HepG2 (cell line): ENCODE measurements at regions not wholly inside any gene's neighbourhood (a gene's known extent, or its start where the extent isn't known, plus 50 kb on each side); places are given as distances from the start of the nearest gene placed in this dataset.

Experiments
- ATF7-NPFF ChIP-seq: sonication (generic); formaldehyde crosslinking; IDR thresholded peaks from 2 replicates; pipeline ENCODE4 v1.8.1; 2023; ENCODE audit warnings: mild to moderate bottlenecking, low read depth, missing genetic modification reagents, moderate library complexity
- ETS1 ChIP-seq: sonication (generic); formaldehyde crosslinking; IDR thresholded peaks from 2 replicates; pipeline ENCODE4 v1.4.0; 2020; ENCODE audit warnings: missing genetic modification reagents
- HMGXB3 ChIP-seq: sonication (generic); formaldehyde crosslinking; IDR thresholded peaks from 2 replicates; pipeline ENCODE4 v1.4.0; 2020; ENCODE audit warnings: missing genetic modification reagents, borderline replicate concordance
- MAZ ChIP-seq, 2 experiments: sonication (generic) in 1 of 2; formaldehyde crosslinking in 1 of 2; IDR thresholded peaks; 2 replicates each; pipeline versions ENCODE4 v1.5.0 to v1.6.1; 2012 to 2020; ENCODE audit warnings: low read depth in 2 of 2, mild to moderate bottlenecking in 2 of 2, borderline replicate concordance in 1 of 2, improper control_type of control experiment in 1 of 2, low read length in 1 of 2, missing genetic modification reagents in 1 of 2, moderate library complexity in 1 of 2
- PBX3 ChIP-seq: sonication (generic); formaldehyde crosslinking; IDR thresholded peaks from 2 replicates; pipeline ENCODE4 v1.8.1; 2023; ENCODE audit warnings: missing genetic modification reagents, inconsistent platforms, borderline replicate concordance
- PRDM15 ChIP-seq: sonication (generic); formaldehyde crosslinking; IDR thresholded peaks from 2 replicates; pipeline ENCODE4 v1.4.0; 2020; ENCODE audit warnings: missing genetic modification reagents
- RFXAP ChIP-seq: sonication (generic); formaldehyde crosslinking; IDR thresholded peaks from 2 replicates; pipeline ENCODE4 v1.4.0; 2020; ENCODE audit warnings: missing genetic modification reagents, borderline replicate concordance
- SP5 ChIP-seq: IDR thresholded peaks from 2 replicates; pipeline ENCODE4 v1.6.1; 2016; ENCODE audit warnings: low read depth, borderline replicate concordance
- SRSF9 ChIP-seq: fragments of 200-400 bp; formaldehyde crosslinking; IDR thresholded peaks from 2 replicates; pipeline ENCODE4 v1.6.1; 2018; ENCODE audit warnings: borderline replicate concordance, mild to moderate bottlenecking, low read depth, low read length; ENCODE audit not compliant: insufficient read depth, poor library complexity, severe bottlenecking
- TAF15 ChIP-seq: fragments of 200-400 bp; formaldehyde crosslinking; IDR thresholded peaks from one replicate; pipeline ENCODE4 v1.6.1; 2018; ENCODE audit warnings: mild to moderate bottlenecking, low read depth, low read length; ENCODE audit not compliant: poor library complexity, severe bottlenecking
- TBL1XR1 ChIP-seq: fragments of 150-350 bp; IDR thresholded peaks from 2 replicates; pipeline ENCODE4 v1.6.1; 2014; ENCODE audit warnings: borderline replicate concordance, low read length; ENCODE audit not compliant: partially characterized antibody
- TEAD2 ChIP-seq: sonication (generic); formaldehyde crosslinking; IDR thresholded peaks from 2 replicates; pipeline ENCODE4 v1.9.0; 2021; ENCODE audit warnings: missing genetic modification reagents
- ZNF484 ChIP-seq: sonication (generic); formaldehyde crosslinking; IDR thresholded peaks from 2 replicates; pipeline ENCODE4 v1.5.1; 2020; ENCODE audit warnings: mild to moderate bottlenecking, low read depth, missing genetic modification reagents, borderline replicate concordance
- ZNF512 ChIP-seq: sonication (generic); formaldehyde crosslinking; IDR thresholded peaks from 2 replicates; pipeline ENCODE4 v1.4.0; 2020; ENCODE audit warnings: mild to moderate bottlenecking, missing genetic modification reagents
- ZSCAN31 ChIP-seq: sonication (generic); formaldehyde crosslinking; IDR thresholded peaks from 2 replicates; pipeline ENCODE4 v1.5.0; 2020; ENCODE audit warnings: low read depth, mild to moderate bottlenecking, missing genetic modification reagents

GRCh38 chr3:188002626-188003138 lies 151.3 kb upstream of the LPP start (continued):
- TF ChIP-seq SRSF9 (no peak), ZSCAN31 (CRISPR knock-in tag) (no peak), ZNF512 (CRISPR knock-in tag) (0 out of 2 replicates have a peak, but pooled peaks have one; percentile 11), HMGXB3 (CRISPR knock-in tag) (peak; percentile 57; the same call in 1 of the 2 replicates), PRDM15 (CRISPR knock-in tag) (no peak), ETS1 (CRISPR knock-in tag) (no peak), TBL1XR1 (peak; percentile 68), RFXAP (no peak), SP5 (no peak), TAF15 (no peak), PBX3 (no peak), ATF7-NPFF (CRISPR knock-in tag) (no peak), MAZ (IDR thresholded peaks at IDR 0.05; ENCODE audit: borderline replicate concordance, low read depth, low read length) (peak; percentile 31; the same call in 1 of the 2 replicates), MAZ (CRISPR knock-in tag; IDR thresholded peaks at IDR 0.05; ENCODE audit: low read depth) (peak; percentile 28; the same call in 1 of the 2 replicates), ZNF484 (CRISPR knock-in tag) (no peak), TEAD2 (no peak)
